GM18505 (cell line): ENCODE measurements at regions not wholly inside any gene's neighbourhood (a gene's known extent, or its start where the extent isn't known, plus 50 kb on each side); places are given as distances from the start of the nearest gene placed in this dataset.

Source experiments
- ATAC-seq: cut with Tn5 transposase; IDR thresholded peaks from one replicate; pipeline ENCODE4 v1.9.1; 2021; ENCODE audit not compliant: unreplicated experiment
- POLR2A ChIP-seq: IDR thresholded peaks from 4 replicates; pipeline ENCODE4 v1.6.1; 2011; ENCODE audit warnings: borderline replicate concordance; ENCODE audit not compliant: insufficient read depth, insufficient read length; ENCODE audit errors: extremely low read depth

DNA sequence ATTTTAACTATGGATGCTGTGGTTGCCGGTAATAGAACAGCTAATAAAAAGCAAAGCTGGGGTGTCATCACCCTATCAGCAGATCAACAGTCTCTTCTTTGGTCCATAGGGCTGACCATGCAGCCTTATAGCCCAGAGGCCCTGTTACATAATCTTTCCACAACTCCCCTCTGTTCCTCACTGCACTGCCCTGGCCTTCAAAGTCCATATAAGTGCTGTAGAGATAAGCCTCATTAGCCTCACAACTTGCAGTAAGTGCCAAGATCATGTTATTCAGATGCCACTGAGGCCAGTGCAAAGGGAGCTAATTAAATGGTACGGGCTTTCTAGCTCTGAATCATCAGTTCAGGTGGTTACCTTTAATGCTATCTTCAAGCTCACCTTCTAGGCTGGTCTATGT, 89.7 kb upstream of the CXCR4 start:
- no peak for TF ChIP-seq POLR2A
- peak; percentile 2 for ATAC-seq

- TF ChIP-seq POLR2A, result no peak
Measured at GRCh38 chr2:136207030-136207623, 89.2 kb upstream of the CXCR4 start.

GRCh38 chr2:136206613-136207012, 88.7 kb upstream of the CXCR4 start:
- ATAC-seq, result peak; percentile 93
- no peak for TF ChIP-seq POLR2A

More at GRCh38 chr2:136207030-136207623, 89.2 kb upstream of the CXCR4 start:
- peak; percentile 55 for ATAC-seq

DNA sequence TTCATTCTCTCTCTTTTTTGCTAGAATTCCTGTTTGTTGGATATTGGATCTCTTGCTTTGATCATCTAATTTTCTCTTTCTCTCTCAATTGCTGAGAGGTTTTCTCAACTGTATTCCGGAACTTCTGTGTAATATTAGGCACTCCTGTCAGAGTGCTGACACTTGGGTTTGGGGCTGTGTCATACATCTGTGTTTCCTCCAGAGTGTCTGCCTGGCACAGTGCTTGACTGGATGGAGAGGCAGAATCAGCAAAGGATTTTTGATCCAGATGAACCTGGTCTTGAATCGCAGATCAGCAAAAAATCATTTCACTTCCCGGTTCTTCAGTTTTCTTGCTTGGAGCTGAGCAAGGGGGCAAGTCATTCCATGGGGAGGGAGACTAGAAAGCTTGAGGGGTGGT, 87.7 kb upstream of the CXCR4 start:
- no peak for TF ChIP-seq POLR2A
- no peak for ATAC-seq

GRCh38 chr2:136204971-136205370, 87.0 kb upstream of the CXCR4 start:
- no peak for TF ChIP-seq POLR2A
- ATAC-seq, result no peak

GRCh38 chr2:136195226-136195625, 77.3 kb upstream of the CXCR4 start:
- no peak for ATAC-seq
- TF ChIP-seq POLR2A, result no peak

- TF ChIP-seq POLR2A, result no peak
- no peak for ATAC-seq
Measured at GRCh38 chr2:136191041-136191440, 73.1 kb upstream of the CXCR4 start.

- no peak for ATAC-seq
Measured at GRCh38 chr2:136189221-136189782, 71.4 kb upstream of the CXCR4 start.

GRCh38 chr2:136188086-136188485, 70.1 kb upstream of the CXCR4 start:
- no peak for ATAC-seq

More at GRCh38 chr2:136189221-136189782, 71.4 kb upstream of the CXCR4 start:
- no peak for TF ChIP-seq POLR2A

DNA sequence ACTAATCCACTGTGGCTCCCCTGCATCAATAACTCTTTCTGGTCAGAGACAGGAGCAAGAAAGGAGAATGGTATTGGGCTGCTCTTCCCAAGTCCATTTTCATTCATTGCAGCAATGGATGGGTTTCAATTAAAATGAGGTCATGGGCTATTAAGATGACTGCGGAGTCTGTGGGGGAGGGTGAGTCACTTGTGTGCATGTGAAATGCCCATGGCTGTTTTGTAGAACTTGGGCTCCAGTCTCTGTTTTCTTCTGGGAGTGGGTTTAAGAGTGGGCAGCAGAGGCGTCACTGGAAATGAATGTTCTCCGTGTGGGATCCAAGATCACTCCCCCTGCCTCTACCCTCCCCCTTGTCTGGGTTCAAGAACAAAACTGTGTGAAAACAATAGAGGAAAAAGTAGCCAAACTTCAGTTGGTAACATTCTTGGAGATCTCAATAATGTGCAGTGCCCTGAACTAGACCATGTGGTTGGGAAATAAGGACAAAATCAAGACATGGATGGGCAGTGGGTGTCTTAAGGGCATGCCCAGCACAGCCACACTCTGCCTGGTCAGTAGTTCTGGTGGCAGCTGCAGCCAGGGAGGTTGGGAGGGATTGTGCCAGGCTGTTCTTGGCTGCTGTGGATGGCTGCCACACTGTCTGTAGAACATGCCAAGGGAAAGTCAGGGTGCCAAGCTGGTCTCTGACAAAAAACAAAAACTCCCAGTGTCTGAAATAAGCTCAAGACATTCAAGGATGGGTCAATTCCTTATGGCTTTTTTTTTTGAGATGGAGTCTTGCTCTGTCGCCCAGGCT, 68.2 kb upstream of the CXCR4 start:
- no peak for ATAC-seq
- no peak for TF ChIP-seq POLR2A

More at GRCh38 chr2:136188086-136188485, 70.1 kb upstream of the CXCR4 start:
- no peak for TF ChIP-seq POLR2A

DNA sequence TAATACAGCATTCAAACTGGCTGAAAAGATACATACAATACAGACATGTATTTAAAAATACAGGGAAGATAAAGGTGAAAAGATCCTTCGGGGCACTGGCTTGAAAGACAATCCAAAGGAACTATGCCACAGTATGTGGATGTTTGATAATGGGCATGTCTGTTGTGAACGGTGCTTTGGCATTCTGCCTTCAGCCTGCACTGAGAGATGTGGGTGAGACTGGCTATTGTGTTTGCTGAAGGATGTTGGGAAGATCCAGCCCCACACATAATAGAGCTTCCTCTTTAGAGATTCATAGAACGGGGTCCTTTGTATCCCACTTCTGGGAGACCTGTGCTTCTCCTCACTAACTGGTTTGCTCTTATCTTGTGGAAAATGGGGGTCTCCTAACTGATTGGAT, 65.1 kb upstream of the CXCR4 start:
- no peak for TF ChIP-seq POLR2A
- ATAC-seq, result no peak

DNA sequence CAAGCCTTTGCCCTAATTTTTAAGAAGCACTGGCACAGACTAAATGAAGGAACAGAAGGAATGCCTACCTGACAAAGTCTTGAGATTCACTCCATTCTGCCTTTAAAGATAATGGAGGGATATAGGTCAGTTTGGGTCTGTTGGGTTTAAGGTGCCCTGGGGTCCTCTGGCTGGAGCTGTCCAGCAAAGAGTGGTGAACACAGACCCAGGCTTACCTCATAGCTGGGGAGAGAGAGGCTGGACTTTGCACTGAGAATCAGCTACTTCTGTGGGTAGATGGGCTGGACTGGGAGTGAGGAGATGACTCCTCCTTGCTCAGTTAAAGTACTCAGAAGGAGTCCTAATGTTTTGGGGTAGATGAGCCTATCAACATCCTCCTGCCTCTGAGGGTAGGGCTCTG, 64.4 kb upstream of the CXCR4 start:
- no peak for TF ChIP-seq POLR2A
- no peak for ATAC-seq

GRCh38 chr2:136179602-136179975, 61.6 kb upstream of the CXCR4 start:
- no peak for ATAC-seq
- TF ChIP-seq POLR2A, result no peak

DNA sequence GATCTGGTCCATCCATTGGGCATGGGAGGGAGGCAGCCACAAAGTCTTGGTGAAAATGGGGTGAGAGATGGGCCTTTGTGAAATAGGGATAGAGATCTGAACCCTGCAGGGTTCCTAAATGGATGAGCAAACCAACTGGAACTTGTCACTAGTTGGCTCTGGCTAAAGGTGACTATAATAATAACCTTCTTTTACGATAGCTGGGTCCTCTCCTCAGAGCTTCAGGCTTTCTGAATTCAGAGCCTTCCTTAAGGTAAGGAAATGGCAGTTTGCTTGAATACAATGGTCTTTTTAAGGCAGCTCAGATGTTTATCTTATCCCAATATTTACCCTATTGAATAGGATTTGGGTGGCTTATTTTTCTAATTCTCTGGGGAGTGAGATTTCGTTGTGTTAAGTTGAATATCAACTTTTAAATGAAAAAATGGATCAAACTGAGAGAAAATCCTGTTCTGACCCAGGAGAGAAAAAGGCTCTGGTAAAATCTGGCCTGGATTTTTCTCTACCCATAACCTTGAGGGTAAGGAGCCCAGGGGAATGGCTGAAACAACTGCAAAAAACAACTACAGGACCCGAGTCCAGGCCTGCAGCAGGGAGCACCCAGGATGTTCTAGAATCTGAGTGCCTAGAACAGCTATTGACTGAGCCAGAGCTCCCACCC, 61.1 kb upstream of the CXCR4 start:
- ATAC-seq, result no peak

GRCh38 chr2:136175868-136176267, 57.9 kb upstream of the CXCR4 start:
- ATAC-seq, result no peak
- no peak for TF ChIP-seq POLR2A

More for the DNA sequence above, 61.1 kb upstream of the CXCR4 start:
- TF ChIP-seq POLR2A, result no peak
